ENCODE measurements at regions not wholly inside any gene's neighbourhood (a gene's known extent, or its start where the extent isn't known, plus 50 kb on each side); places are given as distances from the start of the nearest gene placed in this dataset.

DNA sequence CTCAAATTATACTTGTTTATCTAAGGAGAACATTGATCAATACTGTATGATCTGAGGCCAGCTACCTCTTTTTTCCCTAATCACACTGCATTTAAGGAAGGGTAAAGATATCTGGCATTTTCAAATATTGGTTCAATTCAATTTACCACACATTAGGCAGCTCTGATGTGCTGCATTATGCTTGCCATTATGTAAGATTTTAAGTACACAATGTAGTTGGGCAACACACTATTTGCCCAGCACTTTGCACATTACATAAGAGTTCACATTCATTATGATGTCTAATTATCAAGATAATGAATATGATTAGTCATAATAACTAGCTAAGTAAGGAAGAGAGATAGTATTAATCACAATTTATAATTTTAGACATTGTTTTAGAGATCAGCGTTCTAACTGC, 196.3 kb downstream of the BCHE start:
- 94% methylated on average over 1 of the region's 1 CpG for WGBS, 2 donors
- peaks cover 0 to 9% (median 2%) of the 10 kb centered on the region in 4 donors for H3K4me1 ChIP-seq
- H3K27me3 ChIP-seq, result no peaks in the 10 kb centered on the region
- TF ChIP-seq, protein P1, sequence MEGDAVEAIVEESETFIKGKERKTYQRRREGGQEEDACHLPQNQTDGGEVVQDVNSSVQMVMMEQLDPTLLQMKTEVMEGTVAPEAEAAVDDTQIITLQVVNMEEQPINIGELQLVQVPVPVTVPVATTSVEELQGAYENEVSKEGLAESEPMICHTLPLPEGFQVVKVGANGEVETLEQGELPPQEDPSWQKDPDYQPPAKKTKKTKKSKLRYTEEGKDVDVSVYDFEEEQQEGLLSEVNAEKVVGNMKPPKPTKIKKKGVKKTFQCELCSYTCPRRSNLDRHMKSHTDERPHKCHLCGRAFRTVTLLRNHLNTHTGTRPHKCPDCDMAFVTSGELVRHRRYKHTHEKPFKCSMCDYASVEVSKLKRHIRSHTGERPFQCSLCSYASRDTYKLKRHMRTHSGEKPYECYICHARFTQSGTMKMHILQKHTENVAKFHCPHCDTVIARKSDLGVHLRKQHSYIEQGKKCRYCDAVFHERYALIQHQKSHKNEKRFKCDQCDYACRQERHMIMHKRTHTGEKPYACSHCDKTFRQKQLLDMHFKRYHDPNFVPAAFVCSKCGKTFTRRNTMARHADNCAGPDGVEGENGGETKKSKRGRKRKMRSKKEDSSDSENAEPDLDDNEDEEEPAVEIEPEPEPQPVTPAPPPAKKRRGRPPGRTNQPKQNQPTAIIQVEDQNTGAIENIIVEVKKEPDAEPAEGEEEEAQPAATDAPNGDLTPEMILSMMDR (IDR thresholded peaks at IDR 0.05), result no peak
- TF ChIP-seq POLR2A (IDR thresholded peaks at IDR 0.05) (no peak), EP300 (IDR thresholded peaks at IDR 0.05) (no peak)
- H3K27ac ChIP-seq, result no peak overlapping the region
- H3K36me3 ChIP-seq, result no peaks in the 10 kb centered on the region
- no peak overlapping the region for H3K4me3 ChIP-seq
- DNase-seq (ENCODE audit: low spot score in 2 of 2), result no peak
- H3K9me3 ChIP-seq, result no peaks in the 10 kb centered on the region

DNA sequence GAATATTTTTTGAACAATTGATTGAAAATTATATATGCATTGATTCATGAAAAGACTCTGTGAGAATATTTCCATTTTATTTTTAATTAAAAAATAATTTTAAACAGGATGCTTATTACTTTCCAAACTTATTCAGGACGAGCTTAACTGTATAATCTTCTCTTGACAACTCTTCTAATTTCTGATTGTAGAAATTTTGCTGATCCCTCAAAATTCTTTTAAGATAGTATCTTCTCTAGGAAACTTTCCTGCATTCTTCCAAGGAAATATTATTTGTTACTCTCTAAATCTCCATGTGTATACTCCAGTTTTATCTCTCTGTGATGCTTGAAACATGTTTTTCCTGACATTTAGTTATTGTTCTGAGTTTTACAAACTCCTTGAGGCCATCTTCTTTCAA, 197.2 kb downstream of the BCHE start:
- Histone ChIP-seq H3K27me3 (no peaks in the 10 kb centered on the region), H3K36me3 (no peaks in the 10 kb centered on the region), H3K27ac (no peak overlapping the region), H3K9me3 (no peaks in the 10 kb centered on the region), H3K4me3 (no peak overlapping the region), H3K4me1 (peaks cover 0 to 9% (median 2%) of the 10 kb centered on the region in 4 donors)
- 58 to 69% methylated on average over 1 of the region's 1 CpG for WGBS, 2 donors
- TF ChIP-seq, protein P1 (IDR thresholded peaks at IDR 0.05), result no peak
- TF ChIP-seq POLR2A (IDR thresholded peaks at IDR 0.05), result no peak
- no peak for TF ChIP-seq EP300 (IDR thresholded peaks at IDR 0.05)
- no peak for DNase-seq (ENCODE audit: low spot score in 2 of 2)

DNA sequence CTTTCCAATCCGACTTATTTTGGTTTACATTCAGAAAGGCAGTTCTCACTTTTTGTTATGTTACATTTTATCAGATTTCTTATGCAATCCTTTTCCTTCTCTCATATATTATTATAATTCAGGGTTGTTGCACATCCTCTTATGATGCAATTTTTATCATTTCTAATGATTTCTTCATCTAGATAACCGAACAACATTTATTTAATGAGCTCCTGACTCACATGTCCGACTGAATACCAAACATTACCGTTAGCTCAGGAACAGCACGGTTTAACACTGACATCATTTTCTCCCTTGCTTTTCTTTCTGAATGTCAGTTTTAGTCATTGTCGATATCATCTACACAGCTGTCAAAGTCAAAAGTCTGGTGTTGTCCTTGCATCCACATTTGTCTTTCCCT, 199.2 kb downstream of the BCHE start:
- no peaks in the 10 kb centered on the region for H3K9me3 ChIP-seq
- peaks cover 0 to 4% (median 0%) of the 10 kb centered on the region in 4 donors for H3K4me1 ChIP-seq
- H3K27me3 ChIP-seq, result no peaks in the 10 kb centered on the region
- H3K27ac ChIP-seq, result no peak overlapping the region
- no peak overlapping the region for H3K4me3 ChIP-seq
- 83 to 87% methylated on average over 6 of the region's 6 CpGs for WGBS, 2 donors
- no peak for DNase-seq (ENCODE audit: low spot score in 2 of 2)
- no peak for TF ChIP-seq EP300 (IDR thresholded peaks at IDR 0.05)
- TF ChIP-seq, protein P1 (IDR thresholded peaks at IDR 0.05), result no peak
- TF ChIP-seq POLR2A (IDR thresholded peaks at IDR 0.05), result no peak
- H3K36me3 ChIP-seq, result no peaks in the 10 kb centered on the region

DNA sequence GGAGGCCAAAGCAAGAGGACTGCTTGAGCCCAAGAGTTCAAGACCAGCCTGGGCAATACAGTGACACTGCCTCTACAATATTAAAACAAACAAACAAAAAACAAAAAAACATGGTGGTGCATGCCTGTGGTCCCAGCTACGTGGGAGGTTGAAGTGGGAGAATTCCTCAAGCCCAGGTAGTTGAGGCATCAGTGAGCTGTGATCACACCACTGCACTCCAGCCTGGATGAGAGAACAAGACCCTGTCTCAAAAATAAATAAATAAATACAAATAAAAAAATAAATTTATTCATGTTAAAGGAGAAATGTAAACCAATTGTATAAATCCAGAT, 200.6 kb downstream of the BCHE start:
- H3K36me3 ChIP-seq, result no peaks in the 10 kb centered on the region
- H3K27ac ChIP-seq, result no peak overlapping the region
- TF ChIP-seq POLR2A (IDR thresholded peaks at IDR 0.05) (no peak), EP300 (IDR thresholded peaks at IDR 0.05) (no peak)
- TF ChIP-seq, protein P1 (IDR thresholded peaks at IDR 0.05), result no peak
- no peaks in the 10 kb centered on the region for H3K9me3 ChIP-seq
- no peak overlapping the region for H3K4me3 ChIP-seq
- WGBS, 2 donors, result 79 to 90% methylated on average over 1 of the region's 1 CpG
- no peaks in the 10 kb centered on the region for H3K27me3 ChIP-seq
- DNase-seq (ENCODE audit: low spot score in 2 of 2), result no peak
- no peaks in the 10 kb centered on the region for H3K4me1 ChIP-seq

DNA sequence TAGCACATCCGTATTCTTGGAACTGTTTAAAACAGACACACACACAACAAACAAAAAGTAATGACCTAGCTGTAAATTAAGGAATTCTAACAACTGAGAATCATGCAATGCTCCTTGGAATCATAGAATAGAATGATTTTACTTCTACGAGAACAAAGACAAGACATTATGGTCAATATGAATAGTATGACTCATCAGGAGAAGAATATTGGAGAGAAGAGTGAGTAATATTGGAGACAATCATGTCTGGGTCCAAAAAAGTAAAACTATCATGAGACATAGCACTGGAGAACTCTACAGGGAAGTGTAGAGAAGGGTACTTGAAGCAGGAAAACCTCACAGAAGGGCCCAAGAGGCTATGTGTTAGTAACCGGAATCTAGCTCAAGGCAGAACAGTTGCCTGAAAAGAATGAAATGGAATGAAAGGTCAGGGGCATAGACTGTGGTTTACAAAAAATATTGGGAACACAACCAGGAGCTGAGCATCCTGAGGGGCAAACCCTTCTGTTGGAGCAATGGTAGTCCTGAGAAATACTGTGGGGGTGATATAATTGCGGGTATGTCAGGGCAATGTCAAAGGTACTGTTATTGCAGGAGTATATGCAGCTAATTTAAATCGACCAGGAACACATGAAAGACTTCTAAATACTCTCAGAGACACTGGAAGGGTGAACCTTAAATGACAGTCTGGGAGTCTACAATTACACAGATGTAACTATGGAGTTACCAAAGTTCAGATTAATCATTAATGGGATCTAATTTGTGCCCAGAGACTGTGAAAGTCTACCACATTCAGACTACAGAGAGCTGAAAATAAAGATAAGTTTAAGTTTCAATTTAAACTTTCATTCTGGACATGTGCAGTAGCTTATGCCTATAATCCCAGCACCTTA, 201.2 kb downstream of the BCHE start:
- TF ChIP-seq, protein P1 (IDR thresholded peaks at IDR 0.05), result no peak
- TF ChIP-seq POLR2A (IDR thresholded peaks at IDR 0.05) (no peak), EP300 (IDR thresholded peaks at IDR 0.05) (no peak)
- no peak overlapping the region for H3K4me3 ChIP-seq

More for the DNA sequence above, 201.2 kb downstream of the BCHE start:
- Histone ChIP-seq H3K27ac (no peak overlapping the region), H3K27me3 (no peaks in the 10 kb centered on the region), H3K36me3 (no peaks in the 10 kb centered on the region), H3K4me1 (no peaks in the 10 kb centered on the region), H3K9me3 (no peaks in the 10 kb centered on the region)
- 77 to 84% methylated on average over 5 of the region's 5 CpGs for WGBS, 2 donors
- DNase-seq (ENCODE audit: low spot score in 2 of 2), result no peak

All from tibial nerve (tissue), 4 donors.